GM10266 (cell line): ENCODE measurements at regions not wholly inside any gene's neighbourhood (a gene's known extent, or its start where the extent isn't known, plus 50 kb on each side); places are given as distances from the start of the nearest gene placed in this dataset.

Experiments
- DNase-seq: peaks from one replicate; pipeline ENCODE4 v3.0.0; 2012; ENCODE audit errors: extremely low spot score
- CTCF ChIP-seq: IDR thresholded peaks from 2 replicates; pipeline ENCODE4 v1.5.1; 2012; ENCODE audit warnings: mild to moderate bottlenecking, low read depth; ENCODE audit not compliant: control insufficient read depth, insufficient read depth; ENCODE audit errors: missing control alignments

- no peak for DNase-seq
- TF ChIP-seq CTCF, result no peak
Observed at GRCh38 chr3:168558728-168559411, 463.1 kb upstream of the GOLIM4 start.

GRCh38 chr3:168552251-168552650, 456.5 kb upstream of the GOLIM4 start:
- no peak for DNase-seq
- no peak for TF ChIP-seq CTCF

GRCh38 chr3:168548719-168549118, 453.0 kb upstream of the GOLIM4 start:
- TF ChIP-seq CTCF, result no peak
- no peak for DNase-seq

DNA sequence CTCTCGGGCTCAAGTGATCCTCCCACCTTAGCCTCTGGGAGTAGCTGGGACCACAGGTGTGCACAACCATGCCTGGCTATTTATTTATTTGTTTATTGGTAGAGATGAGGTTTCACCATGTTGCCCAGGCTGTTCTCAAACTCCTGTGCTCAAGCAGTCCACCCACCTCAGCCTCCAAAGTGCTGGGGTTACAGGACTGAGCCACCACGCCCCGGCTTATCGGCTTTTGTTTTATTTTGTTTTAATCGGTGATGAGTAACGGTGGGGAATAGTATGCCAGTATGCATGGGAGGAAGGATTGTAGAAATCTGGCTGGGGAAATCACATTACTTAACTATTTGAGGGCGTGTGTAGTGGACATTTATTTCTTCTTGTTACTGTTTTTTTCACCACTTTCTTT, 451.0 kb upstream of the GOLIM4 start:
- TF ChIP-seq CTCF, result no peak
- DNase-seq, result no peak

DNA sequence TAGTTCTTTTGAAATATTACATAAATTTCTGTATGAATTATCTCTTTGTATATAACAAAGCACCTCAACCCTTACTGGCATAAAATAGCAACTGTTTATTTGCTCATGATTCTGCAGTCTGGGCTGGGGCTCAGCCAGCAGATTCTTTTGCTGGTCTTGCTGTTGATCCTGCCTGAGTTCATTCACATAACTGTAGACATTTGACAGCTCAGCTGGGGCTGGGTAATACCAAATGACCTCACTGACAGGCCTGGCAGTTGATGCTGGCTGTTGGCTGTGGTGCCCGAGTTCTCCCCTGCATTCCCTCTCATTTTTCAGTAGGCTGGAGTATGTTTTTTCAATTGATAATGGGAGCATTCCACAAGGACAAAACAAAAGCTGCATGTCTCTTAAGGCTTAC, 449.9 kb upstream of the GOLIM4 start:
- TF ChIP-seq CTCF, result no peak
- DNase-seq, result no peak

DNA sequence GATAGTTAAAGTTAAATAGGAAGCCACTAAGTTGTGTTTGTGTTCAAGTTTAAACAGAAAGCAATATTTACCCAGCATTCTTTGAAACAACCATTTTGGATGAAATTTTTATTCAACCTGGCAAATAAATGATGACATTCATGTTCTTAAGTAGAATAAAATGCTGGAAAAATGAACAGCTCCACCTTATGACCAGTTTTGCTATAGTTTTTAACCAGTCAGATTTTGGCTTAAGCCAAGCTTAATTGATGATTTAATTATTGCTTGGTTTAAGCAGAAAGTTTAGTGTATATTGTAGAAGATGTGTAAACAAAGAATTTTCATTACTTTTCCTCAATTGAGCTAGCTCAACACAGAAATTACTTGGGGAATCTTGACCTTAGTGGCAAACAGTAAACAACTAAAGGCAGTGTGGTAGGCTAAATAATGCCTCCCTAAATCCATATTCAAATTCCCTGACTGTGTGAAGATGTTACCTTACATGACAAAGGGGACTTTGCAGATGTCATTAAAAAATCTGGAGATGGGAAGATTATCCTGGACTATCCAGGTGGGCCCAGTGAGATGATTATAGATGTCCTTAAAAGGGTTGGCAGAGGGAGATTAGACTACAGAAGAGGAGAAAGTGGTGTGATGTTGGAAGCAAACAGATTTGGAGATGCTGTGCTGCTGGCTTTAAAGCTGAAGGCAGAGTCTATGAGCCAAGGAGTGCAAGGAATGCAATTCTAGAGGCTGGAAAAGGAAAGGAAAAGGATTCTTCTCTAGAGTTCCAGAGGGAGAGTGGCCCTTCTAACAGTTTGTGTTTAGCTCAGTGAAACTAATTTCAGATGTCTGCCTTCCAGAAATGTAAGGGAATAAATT, 448.6 kb upstream of the GOLIM4 start:
- peak; percentile 5 for TF ChIP-seq CTCF
- no peak for DNase-seq

DNA sequence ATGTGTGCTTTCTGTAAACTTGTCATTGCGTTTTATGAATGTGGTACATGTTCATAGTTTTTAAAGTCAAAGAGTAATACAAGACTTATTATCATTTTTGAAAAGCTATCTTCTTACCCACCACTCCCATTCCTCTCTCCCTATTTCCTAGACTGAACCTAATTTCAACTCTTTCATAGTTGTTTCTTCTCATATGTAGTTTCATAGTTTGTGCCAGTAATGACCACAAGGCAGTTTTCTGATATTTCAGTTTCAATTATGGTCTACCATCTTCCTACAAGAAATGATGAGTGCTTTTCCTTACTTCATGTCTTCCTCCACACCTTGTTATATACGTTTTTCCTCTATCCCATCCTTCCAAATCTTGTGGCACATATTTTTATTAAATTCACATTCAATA, 445.0 kb upstream of the GOLIM4 start:
- no peak for DNase-seq

More for the DNA sequence above, 445.0 kb upstream of the GOLIM4 start:
- no peak for TF ChIP-seq CTCF
